ENCODE measurements at regions not wholly inside any gene's neighbourhood (a gene's known extent, or its start where the extent isn't known, plus 50 kb on each side); places are given as distances from the start of the nearest gene placed in this dataset.

- TF ChIP-seq, protein P1, sequence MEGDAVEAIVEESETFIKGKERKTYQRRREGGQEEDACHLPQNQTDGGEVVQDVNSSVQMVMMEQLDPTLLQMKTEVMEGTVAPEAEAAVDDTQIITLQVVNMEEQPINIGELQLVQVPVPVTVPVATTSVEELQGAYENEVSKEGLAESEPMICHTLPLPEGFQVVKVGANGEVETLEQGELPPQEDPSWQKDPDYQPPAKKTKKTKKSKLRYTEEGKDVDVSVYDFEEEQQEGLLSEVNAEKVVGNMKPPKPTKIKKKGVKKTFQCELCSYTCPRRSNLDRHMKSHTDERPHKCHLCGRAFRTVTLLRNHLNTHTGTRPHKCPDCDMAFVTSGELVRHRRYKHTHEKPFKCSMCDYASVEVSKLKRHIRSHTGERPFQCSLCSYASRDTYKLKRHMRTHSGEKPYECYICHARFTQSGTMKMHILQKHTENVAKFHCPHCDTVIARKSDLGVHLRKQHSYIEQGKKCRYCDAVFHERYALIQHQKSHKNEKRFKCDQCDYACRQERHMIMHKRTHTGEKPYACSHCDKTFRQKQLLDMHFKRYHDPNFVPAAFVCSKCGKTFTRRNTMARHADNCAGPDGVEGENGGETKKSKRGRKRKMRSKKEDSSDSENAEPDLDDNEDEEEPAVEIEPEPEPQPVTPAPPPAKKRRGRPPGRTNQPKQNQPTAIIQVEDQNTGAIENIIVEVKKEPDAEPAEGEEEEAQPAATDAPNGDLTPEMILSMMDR (conservative IDR thresholded peaks at IDR 0.05): no peak
- H3K27ac ChIP-seq: no peak overlapping the region
These were observed 148.9 kb downstream of the RMI1 start for GRCh38 chr9:84129529-84129928.

DNA sequence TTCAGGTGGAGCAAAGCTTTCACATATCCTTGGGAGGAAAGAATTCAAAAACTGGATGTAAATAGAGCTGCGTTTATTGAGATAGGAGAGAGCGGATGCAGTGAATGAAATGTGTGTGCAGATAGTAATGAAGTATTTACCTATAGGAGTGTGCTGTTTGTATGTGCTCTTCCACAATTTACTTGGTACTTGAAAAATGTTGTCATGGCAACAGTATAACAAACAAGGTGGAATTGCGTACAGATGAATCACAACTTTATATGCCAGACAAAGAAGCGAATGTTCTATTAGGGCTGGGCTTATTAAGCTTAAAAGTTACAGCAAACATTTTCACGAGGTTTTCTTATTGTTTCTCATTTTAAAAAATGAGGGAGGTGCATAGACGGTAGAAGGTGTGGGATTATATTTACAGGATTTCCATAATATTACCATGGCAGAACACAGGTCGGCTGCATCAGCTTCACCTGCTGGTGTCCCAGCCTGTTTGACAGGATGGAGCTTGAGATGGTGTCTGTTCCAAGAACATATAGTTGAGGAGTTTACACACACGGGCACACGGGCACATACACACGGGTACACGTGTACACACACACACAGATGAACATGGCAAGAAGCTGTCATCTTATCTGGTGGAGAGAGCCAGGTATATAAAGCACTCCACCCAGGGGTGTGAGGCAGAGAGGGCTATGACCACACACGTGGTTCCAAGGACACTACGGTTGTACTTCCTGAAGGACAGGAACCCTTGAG, 155.7 kb downstream of the RMI1 start:
- TF ChIP-seq, protein P1 (conservative IDR thresholded peaks at IDR 0.05): no peak
- H3K27ac ChIP-seq: peak overlapping the region; percentile 50; the same call in 1 of the 2 replicates

DNA sequence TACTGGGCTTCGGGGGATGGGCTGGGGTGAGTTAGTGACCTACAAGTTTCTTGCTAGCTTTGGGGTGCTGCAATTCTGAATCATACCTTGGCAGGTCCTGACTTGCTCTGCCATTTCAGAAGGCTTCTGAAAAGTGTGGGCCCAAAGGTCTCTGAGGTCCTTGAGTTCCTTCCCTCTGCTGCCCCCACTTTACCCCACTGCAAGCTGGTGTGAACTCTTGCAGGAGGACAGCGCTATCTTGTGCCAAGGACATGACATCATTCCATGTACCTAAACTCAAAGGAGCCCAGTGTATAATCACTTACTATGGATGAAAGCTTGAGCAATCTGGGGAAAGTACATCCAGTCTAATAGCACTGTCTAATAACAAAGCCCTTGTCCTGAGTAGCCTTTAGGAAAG, 157.4 kb downstream of the RMI1 start:
- H3K27ac ChIP-seq: no peak overlapping the region
- TF ChIP-seq, protein P1 (conservative IDR thresholded peaks at IDR 0.05): no peak

DNA sequence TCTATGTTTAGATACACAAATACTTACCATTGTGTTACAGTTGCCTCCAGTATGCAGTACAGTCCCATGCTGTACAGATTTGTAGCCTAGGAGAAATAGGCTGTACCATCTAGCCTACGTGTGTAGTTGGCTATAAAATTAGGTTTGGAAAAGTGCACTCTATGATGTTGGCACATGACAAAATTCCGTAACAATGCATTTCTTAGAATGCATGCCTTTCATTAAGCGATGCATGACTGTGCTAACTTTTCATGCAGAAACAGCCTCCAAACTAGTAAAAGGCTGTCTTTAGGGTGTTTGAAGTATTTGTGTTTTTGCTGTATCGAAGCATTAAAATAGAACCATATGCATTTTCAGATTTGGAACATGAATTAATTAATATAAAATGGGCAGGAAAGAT, 157.9 kb downstream of the RMI1 start:
- peak overlapping the region; percentile 71; the same call in 1 of the 2 replicates for H3K27ac ChIP-seq
- TF ChIP-seq, protein P1 (conservative IDR thresholded peaks at IDR 0.05): no peak

DNA sequence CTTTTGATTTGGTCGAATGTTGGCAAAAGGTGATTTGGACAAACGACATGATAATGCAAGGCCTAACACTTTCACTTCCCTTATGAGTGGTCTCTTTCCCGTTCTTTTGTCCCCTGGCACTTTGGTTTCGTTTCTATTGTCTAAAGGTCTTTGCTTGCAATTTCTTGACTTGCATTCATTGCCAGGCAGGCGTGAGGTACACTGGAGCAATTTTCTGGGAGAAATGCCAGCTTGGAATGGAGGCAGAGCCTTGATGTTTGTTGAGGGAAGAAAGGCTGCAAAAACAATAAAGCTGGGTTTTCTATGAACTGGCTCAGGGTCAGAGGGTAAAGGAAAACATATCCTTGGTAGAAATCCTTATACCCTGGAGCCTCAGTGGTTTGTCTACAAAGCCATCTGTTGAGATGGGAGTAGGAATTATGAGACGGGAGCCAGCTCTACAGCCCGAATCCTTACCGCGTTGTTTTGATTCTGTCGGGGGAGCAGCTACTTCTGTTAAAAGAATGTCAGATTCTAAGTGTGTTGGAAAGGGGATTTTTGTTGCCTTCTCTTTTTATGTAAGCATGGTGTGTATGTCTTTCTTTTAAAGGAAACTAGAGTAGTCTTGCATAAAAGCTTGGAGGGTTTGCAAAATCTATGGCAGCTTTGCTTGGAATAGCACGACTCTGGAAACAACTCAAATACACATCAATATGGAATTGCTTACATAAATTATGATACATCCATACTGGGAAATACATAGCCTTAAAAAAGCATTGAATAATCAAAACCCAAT, 158.9 kb downstream of the RMI1 start:
- TF ChIP-seq, protein P1 (conservative IDR thresholded peaks at IDR 0.05): no peak
- peak overlapping the region; percentile 71 for H3K27ac ChIP-seq

DNA sequence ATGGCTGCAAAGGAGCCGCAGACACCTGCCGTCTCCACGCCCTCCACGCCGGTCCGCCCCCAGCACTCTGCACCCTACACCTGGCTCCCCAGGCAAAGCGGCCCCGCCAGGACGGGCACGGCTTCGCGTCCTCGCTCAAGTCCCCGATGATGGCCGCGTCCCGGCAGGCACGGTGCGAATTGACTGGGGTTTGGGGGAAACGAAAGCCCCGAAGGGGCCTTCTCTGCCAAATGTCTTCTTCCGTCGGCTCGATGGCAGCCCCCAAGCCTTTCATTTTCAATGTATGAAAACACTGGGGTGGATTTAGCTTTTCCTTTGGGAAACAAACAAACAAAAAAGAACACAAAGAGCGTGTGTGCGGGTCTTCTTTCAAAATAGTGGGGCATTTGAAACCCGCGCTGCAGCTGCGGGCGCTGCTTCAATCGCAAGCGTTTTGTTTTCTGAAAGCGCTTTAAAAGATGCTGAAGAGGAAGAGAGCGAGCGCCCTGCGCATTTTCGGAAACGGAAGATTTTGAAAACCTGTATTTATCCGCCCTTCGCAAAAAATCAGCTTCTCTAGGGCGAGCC, 160.0 kb downstream of the RMI1 start:
- TF ChIP-seq, protein P1 (conservative IDR thresholded peaks at IDR 0.05): no peak
- H3K27ac ChIP-seq: peak overlapping the region; percentile 71

DNA sequence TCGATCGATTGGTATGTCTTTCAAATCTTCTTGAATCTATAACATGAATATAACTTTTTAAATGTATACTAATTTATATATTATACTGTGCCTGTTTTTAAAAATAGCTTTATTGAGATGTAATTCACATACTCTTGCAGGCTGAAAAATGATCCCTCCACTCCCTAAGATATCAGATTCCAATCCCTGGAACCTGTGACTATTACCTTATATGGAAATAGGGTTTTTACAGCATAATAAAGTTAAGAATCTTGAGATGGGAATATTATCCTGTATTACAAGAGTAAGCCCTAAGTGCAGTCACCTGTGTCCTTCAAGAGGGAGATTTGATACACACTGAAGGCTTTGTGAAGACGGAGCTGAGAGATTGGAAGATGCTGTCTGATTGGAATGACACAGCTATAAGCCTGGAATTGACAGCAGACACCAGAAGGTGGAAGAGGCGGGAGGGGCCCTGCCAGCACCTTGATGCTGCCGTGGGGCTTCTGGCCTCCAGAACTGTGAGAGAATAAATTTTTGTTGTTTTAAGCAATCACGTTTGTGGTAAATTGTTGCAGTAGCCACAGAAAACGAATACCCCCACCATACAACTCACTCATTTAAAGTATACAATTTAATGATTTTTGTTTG, 161.3 kb downstream of the RMI1 start:
- H3K27ac ChIP-seq: no peak overlapping the region
- TF ChIP-seq, protein P1 (conservative IDR thresholded peaks at IDR 0.05): no peak
